ENCODE measurements at regions not wholly inside any gene's neighbourhood (a gene's known extent, or its start where the extent isn't known, plus 50 kb on each side); places are given as distances from the start of the nearest gene placed in this dataset.

- H3K4me1 Mint-ChIP-seq = no peaks in the 10 kb centered on the region
- Histone ChIP-seq H3K4me2 (replicated peaks; ENCODE audit: extremely low read depth, low read length, poor library complexity, severe bottlenecking) (no peak overlapping the region), H3K4me3 (replicated peaks in 1 of 3; ENCODE audit: low read depth in 2 of 3, low read length in 3 of 3) (no peak overlapping the region), H2AFZ (ENCODE audit: insufficient read depth, low read depth, low read length, poor library complexity, severe bottlenecking) (no peak overlapping the region), H3K9ac (ENCODE audit: insufficient read depth, low read length, poor library complexity, severe bottlenecking) (no peak overlapping the region), H3K27ac (ENCODE audit: low read depth in 1 of 2, low read length in 2 of 2) (no peak overlapping the region), H3K4me1 (ENCODE audit: control insufficient read depth in 1 of 2, insufficient read depth in 2 of 2, low read length in 2 of 2) (no peaks in the 10 kb centered on the region), H3K79me2 (ENCODE audit: insufficient read depth, low read length) (no peaks in the 10 kb centered on the region), H4K20me1 (ENCODE audit: insufficient read depth, low read length) (no peaks in the 10 kb centered on the region), H3K9me3 (replicated peaks in 1 of 2; ENCODE audit: control insufficient read depth in 1 of 2, insufficient read depth in 1 of 2, low read length in 2 of 2) (peaks cover 17% of the 10 kb centered on the region in 2 donors), H3K27me3 (ENCODE audit: control insufficient read depth in 2 of 2, insufficient read depth in 2 of 2, low read length in 2 of 2) (no peaks in the 10 kb centered on the region), H3K36me3 (replicated peaks in 1 of 2; ENCODE audit: control insufficient read depth in 1 of 2, insufficient read depth in 2 of 2, low read length in 2 of 2) (no peaks in the 10 kb centered on the region)
- intact Hi-C loops (cut with micrococcal nuclease) = no loop called here
- no peak for TF ChIP-seq CTCF (IDR thresholded peaks at IDR 0.05)
- H3K9me3 Mint-ChIP-seq = peaks cover 6 to 16% (median 12%) of the 10 kb centered on the region in 7 donors
- no peak overlapping the region for H3K27ac Mint-ChIP-seq
- H3K36me3 Mint-ChIP-seq = no peaks in the 10 kb centered on the region
- H3K4me3 Mint-ChIP-seq = no peak overlapping the region
- no CpG with 5 or more reads among the region's 2 CpGs for WGBS (ENCODE audit: insufficient coverage)
- H3K27me3 Mint-ChIP-seq (ENCODE audit: low read depth in 3 of 3) = peaks cover 0 to 5% (median 3%) of the 10 kb centered on the region in 3 donors
- no peak for DNase-seq
Measured at GRCh38 chr1:5256793-5257192, 602.4 kb downstream of the AJAP1 start.

- TF ChIP-seq CTCF (IDR thresholded peaks at IDR 0.05) = no peak
- H3K4me1 Mint-ChIP-seq = no peaks in the 10 kb centered on the region
- no peak overlapping the region for H3K4me3 Mint-ChIP-seq
- H3K36me3 ChIP-seq (replicated peaks in 1 of 2; ENCODE audit: control insufficient read depth in 1 of 2, insufficient read depth in 2 of 2, low read length in 2 of 2) = no peaks in the 10 kb centered on the region
- no peaks in the 10 kb centered on the region for H3K4me1 ChIP-seq (ENCODE audit: control insufficient read depth in 1 of 2, insufficient read depth in 2 of 2, low read length in 2 of 2)
- peaks cover 8 to 12% of the 10 kb centered on the region in 2 donors for H3K9me3 ChIP-seq (replicated peaks in 1 of 2; ENCODE audit: control insufficient read depth in 1 of 2, insufficient read depth in 1 of 2, low read length in 2 of 2)
- H3K9ac ChIP-seq (ENCODE audit: insufficient read depth, low read length, poor library complexity, severe bottlenecking) = no peak overlapping the region
- H3K27ac Mint-ChIP-seq = no peak overlapping the region
- no peaks in the 10 kb centered on the region for H3K79me2 ChIP-seq (ENCODE audit: insufficient read depth, low read length)
- H3K27me3 Mint-ChIP-seq (ENCODE audit: low read depth in 3 of 3) = peaks cover 0 to 5% (median 3%) of the 10 kb centered on the region in 3 donors
- DNase-seq = no peak
- no peaks in the 10 kb centered on the region for H3K27me3 ChIP-seq (ENCODE audit: control insufficient read depth in 2 of 2, insufficient read depth in 2 of 2, low read length in 2 of 2)
- 100% methylated on average over 1 of the region's 2 CpGs for WGBS (ENCODE audit: insufficient coverage)
- H3K4me3 ChIP-seq (replicated peaks in 1 of 3; ENCODE audit: low read depth in 2 of 3, low read length in 3 of 3) = no peak overlapping the region
- no peak overlapping the region for H3K27ac ChIP-seq (ENCODE audit: low read depth in 1 of 2, low read length in 2 of 2)
- H3K4me2 ChIP-seq (replicated peaks; ENCODE audit: extremely low read depth, low read length, poor library complexity, severe bottlenecking) = no peak overlapping the region
- no peaks in the 10 kb centered on the region for H4K20me1 ChIP-seq (ENCODE audit: insufficient read depth, low read length)
- intact Hi-C loops (cut with micrococcal nuclease) = no loop called here
- H3K9me3 Mint-ChIP-seq = peaks cover 3 to 10% (median 8%) of the 10 kb centered on the region in 7 donors
- H2AFZ ChIP-seq (ENCODE audit: insufficient read depth, low read depth, low read length, poor library complexity, severe bottlenecking) = no peak overlapping the region
- H3K36me3 Mint-ChIP-seq = no peaks in the 10 kb centered on the region
Measured at GRCh38 chr1:5254975-5255374, 600.6 kb downstream of the AJAP1 start.
